NCI-H82 (cell line): ENCODE measurements at regions not wholly inside any gene's neighbourhood (a gene's known extent, or its start where the extent isn't known, plus 50 kb on each side); places are given as distances from the start of the nearest gene placed in this dataset.
A peak's percentile ranks its signal among the peaks of the same experiment; 100 is the strongest.
"Not testable (repeated sequence)": the region's sequence is repeated elsewhere in the genome, so short reads cannot be mapped to it uniquely, and the experiment has no call there.

Experiments used
- DNase-seq: peaks from one replicate; lab custom pipeline; 2025; lab: John Stamatoyannopoulos, UW

GRCh38 chr3:118637846-118638245 is 396.8 kb downstream of the IGSF11 start:
- no peak for DNase-seq

- DNase-seq = peak; percentile 70
These were observed 393.0 kb downstream of the IGSF11 start for GRCh38 chr3:118641608-118642007.

GRCh38 chr3:118671192-118671591 is 363.5 kb downstream of the IGSF11 start:
- DNase-seq = no peak

- no peak for DNase-seq
These were observed 359.3 kb downstream of the IGSF11 start for GRCh38 chr3:118675305-118675704.

GRCh38 chr3:118678663-118679062 is 356.0 kb downstream of the IGSF11 start:
- DNase-seq = not testable (repeated sequence)

GRCh38 chr3:118682921-118683320 is 351.7 kb downstream of the IGSF11 start:
- peak; percentile 90 for DNase-seq

- peak; percentile 68 for DNase-seq
These were observed 351.0 kb downstream of the IGSF11 start for GRCh38 chr3:118683636-118684035.

- DNase-seq = peak; percentile 21
These were observed 346.2 kb downstream of the IGSF11 start for GRCh38 chr3:118688396-118688884.

- DNase-seq = no peak
These were observed 342.2 kb downstream of the IGSF11 start for GRCh38 chr3:118692416-118692815.

GRCh38 chr3:118705487-118706219 is 329.0 kb downstream of the IGSF11 start:
- DNase-seq = peak; percentile 37

GRCh38 chr3:118707991-118708390 is 326.7 kb downstream of the IGSF11 start:
- no peak for DNase-seq

- DNase-seq = no peak
These were observed 324.1 kb downstream of the IGSF11 start for GRCh38 chr3:118710532-118710931.

- DNase-seq = no peak
These were observed 321.0 kb downstream of the IGSF11 start for GRCh38 chr3:118713502-118714207.

GRCh38 chr3:118714800-118715199 is 319.8 kb downstream of the IGSF11 start:
- DNase-seq = no peak

GRCh38 chr3:118729546-118729945 is 305.1 kb downstream of the IGSF11 start:
- DNase-seq = peak; percentile 95

GRCh38 chr3:118734664-118735063 is 300.0 kb downstream of the IGSF11 start:
- no peak for DNase-seq

- peak; percentile 31 for DNase-seq
These were observed 298.5 kb downstream of the IGSF11 start for GRCh38 chr3:118736107-118736506.

- no peak for DNase-seq
These were observed 293.8 kb downstream of the IGSF11 start for GRCh38 chr3:118740722-118741290.

- no peak for DNase-seq
These were observed 291.9 kb downstream of the IGSF11 start for GRCh38 chr3:118742760-118743159.

GRCh38 chr3:118744186-118744585 is 290.5 kb downstream of the IGSF11 start:
- DNase-seq = peak; percentile 20

GRCh38 chr3:118754406-118755252 is 280.0 kb downstream of the IGSF11 start:
- no peak for DNase-seq

GRCh38 chr3:118755253-118755801 is 279.3 kb downstream of the IGSF11 start:
- no peak for DNase-seq
